ENCODE measurements at regions not wholly inside any gene's neighbourhood (a gene's known extent, or its start where the extent isn't known, plus 50 kb on each side); places are given as distances from the start of the nearest gene placed in this dataset.

DNA sequence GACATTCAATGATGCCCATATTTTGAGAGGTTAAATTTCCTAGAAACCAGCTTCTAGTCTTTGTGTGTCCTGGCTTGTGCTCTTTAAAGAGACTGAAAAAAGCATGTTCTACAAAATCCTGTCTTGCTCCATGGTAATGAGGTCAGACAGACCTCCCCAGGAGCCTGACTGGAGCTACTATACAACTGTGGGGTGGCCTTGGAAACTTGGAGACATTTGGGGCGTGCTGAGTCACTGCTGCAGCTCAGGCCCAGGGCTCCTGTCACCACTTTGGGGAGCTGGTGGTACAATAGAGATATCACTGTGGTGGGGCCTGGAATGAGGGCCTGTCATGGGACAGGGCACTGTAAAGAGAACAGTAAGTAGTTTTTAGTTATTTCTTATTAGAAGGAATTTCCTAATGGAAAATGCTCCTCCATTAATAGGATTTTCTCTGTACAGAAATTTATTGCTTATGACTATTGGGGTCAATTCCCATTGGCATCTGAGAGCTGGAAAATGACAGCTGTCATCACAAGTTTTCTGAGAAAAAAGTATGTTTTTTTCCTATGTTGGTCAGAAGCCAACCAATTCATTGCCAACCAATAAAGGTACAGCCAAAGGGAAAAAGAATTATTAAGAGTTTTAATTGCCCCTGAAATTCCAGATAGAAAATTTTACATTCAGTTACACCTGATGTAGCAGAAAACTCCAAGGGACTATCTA is 207.4 kb upstream of the JADE1 start:
- no peak for DNase-seq

DNA sequence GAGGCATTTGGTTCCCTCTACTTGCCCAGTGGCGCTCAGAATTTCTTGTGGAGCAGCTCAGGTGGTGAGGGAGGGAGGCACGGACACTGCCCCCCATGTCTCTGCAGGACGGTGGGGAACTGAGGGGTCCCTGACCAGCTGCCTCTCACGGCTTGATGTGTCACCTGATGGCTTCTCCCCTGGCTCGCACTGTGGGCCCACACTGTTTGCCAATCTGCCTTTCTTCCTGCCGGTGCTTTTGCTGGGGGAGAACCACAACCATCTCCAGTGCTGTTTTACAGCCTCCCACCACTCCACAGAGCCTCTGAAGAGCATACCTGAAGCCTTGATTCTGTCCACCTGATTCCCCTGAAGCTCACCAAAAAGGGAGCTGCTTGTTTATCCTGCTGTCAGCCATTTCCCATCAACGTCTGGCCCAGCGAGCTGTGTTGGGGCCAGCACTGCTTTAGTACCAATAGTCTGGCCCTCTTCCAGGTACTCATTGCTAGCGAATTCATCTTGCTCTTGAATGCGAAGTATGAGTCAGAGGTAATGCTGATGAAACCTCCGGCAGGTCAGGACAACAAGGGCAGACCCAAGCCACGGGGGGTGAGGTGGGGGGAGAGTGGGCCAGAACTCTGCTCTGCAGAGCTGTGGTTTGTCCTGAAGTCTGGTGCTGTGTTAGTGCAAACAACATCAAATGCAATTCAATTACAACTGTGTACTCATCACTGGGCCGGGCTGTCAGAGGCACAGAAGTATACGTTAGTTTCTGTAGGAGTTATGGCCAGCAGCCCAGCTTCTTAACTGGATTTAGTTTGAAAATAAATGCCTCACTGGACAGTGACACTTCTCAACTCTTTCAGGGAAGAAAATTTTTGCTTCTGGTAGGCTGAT is 208.3 kb upstream of the JADE1 start:
- DNase-seq: no peak

DNA sequence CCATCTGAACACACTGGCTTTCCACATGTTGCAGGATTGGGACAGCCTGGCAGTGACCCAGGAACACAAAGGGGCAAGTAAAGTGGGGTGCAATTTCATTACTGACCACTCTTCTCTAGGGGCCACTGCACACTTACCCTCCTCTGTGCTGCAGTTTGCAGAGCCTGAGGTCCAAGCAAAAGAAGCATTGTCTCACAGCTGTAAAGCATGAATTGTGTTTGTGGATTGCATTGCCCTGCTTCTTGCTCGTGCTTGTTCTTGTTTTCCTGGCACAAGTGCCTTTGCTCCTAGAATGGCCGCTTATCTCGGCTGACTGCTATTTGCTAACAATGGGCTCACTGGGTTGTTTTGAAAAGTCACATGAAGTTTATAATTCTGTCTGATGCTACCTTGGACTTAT is 209.1 kb upstream of the JADE1 start:
- DNase-seq: no peak

DNA sequence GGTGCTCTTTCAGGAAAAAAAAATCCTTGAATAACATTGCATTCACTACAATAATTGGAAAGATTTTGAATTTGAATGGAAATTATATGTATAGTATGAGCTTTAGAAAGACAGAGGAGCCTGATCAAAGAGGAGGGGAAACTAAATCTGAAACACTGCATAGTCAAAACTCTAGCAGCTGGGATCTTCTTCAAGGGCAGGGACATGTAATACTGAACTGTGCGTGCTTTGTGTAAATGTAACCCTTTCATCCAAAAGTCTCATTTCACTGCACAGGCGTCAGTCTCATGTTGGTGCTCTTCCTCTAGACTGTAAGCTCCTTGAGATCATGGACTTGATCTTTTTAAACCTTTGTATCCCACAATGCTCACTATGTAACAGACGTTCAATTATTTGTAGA is 212.0 kb upstream of the JADE1 start:
- DNase-seq: no peak

DNA sequence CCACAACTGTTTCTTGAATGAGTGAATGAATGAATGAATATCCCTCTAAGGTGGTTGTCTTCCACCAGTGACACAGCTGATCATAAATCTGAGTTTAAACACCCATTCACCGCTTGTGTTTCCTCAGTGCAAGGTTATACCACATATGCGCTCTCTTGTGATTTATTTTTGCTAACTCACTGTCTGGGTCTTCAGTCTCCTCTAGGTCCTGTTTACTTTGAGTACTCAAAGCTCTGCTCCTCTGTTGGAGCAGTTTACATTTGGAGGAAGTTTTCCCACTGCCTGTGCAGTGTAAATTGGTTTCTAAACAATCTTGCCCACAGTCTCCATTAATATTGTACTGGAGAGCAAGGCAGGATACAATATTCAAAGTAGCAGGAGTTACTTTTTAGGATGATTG is 212.6 kb upstream of the JADE1 start:
- DNase-seq: no peak

DNA sequence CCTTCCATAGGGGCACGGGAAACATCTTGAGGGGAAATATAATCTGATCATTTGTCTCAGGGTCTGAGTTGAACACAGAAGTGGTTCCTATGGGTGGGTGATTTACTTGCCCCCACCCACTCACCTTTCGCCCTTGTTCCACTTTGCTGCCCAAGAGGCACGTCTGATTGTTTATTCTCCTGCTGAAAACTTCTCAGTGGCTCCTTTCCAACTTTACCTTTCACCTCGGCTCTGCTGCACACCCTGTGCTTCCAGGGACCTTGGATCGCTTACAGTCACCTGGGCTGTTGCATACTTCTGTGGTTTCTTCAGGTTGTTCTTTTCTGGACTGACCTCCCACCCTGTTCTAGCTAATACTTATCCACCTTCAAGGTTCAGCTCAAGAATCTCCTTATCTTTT is 213.4 kb upstream of the JADE1 start:
- no peak for DNase-seq

DNA sequence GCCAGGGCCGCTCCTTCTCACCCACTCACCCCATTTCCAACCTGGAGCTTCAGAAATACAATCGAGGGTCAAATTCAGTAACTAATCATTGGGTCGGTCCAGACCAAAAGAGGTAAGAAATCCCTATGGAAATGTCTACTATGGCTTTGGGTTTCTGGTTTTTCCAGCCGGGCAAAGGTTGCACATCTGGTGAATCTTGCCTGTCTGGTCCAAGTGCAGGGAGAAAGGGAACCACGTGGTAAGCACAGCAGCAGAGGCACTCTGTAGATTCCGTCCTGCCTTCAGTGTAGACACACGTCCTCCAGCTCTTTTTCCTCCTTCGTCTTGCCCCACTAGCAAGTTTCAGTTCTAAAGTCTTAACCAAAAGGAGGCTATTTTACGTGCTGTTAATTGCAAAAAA is 218.0 kb upstream of the JADE1 start:
- DNase-seq: no peak

DNA sequence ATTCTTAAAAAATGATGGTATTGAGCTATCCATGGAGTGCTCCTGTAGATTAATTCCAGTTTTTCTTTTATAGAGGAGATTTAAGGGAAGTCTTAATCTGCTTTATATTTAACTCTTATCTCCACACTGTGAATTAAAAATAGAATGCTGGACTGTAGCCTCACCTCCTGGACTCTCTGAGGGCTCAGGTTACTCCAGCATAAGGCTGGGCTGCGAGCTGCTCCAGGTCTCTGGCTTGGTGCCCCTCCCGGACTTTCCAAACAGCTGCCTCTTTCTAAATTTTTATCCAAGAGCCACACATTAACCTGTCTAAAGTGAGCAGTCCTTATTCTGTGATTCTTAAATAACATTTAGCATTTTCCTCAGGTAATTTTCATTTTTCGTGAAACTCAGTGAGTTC is 218.7 kb upstream of the JADE1 start:
- DNase-seq: peak; percentile 48

DNA sequence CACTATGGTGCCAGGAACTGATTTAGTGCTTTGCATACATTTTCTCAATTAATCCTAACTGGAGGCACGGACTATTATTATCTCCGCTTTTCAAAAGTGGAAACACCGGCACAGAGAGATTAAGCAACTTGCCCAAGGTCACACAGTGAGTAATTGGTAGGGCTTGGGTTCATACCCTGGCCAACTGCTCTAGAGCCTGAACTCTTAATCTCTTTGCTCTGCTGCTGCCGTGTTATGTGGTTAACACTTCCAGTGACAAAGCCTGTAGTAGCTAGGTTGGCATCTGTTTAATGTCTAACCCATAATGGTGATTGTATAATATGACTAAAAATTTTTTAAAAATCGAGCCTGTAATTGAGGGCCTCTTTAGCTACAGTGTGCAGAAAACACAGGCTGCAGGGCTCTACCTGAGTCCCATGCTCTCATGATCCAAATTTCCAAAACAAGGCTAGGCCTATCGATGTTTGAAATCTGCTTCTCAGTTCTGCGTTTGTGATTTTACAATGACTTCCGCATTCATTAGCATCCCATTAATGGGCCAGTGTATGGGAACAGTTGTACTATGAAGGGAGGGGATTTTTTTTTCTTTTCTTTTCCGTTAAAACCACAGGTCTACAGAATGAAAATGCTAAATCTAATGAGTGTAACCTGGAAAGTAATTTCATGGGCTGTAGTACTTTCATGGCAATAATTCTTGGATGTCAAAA is 219.3 kb upstream of the JADE1 start:
- no peak for DNase-seq

DNA sequence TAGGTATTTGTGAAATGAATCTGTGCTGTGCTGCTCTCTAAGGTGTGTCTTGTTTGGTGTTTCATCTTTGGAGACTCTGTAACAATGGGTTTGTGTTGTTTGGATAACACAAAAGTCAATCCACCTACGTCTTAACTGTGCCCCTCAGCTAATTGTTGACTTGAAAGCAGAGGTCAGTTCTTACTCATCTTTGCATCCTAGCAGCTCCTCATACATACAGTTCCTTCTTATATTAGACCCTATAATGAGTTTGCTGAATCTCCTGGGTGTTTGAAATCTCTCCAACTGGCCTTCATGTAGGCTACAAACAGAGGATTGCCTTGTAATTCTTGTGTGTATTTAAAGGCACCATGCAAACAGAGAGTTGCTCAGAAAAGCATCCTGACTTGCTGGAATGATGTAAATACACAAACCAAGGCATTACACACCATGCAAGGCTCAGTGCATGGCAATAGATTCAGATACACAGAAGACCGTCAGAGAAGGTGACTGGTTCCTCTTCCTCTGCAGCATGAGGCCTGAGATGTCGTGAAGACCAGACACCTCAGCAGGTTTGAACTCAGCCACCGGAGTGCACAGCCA is 220.0 kb upstream of the JADE1 start:
- no peak for DNase-seq

DNA sequence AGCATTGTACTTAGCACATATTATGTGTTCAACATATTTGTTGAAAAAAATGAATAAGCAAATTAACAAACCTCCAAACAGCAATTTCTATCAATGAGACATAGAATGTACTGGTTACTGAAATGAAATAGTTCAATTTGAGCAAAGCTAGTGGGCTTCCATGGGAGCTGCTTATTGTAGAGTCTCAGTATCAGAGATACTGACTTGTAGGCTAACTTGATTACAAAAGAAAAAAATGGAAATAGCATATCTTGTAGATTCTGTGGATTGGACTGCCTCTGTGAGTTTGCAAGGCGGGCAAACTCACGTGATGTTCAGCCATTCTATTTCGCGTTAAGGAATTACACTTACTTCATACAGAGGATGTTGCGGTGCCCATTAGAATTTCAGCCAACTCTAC is 222.1 kb upstream of the JADE1 start:
- DNase-seq: no peak

DNA sequence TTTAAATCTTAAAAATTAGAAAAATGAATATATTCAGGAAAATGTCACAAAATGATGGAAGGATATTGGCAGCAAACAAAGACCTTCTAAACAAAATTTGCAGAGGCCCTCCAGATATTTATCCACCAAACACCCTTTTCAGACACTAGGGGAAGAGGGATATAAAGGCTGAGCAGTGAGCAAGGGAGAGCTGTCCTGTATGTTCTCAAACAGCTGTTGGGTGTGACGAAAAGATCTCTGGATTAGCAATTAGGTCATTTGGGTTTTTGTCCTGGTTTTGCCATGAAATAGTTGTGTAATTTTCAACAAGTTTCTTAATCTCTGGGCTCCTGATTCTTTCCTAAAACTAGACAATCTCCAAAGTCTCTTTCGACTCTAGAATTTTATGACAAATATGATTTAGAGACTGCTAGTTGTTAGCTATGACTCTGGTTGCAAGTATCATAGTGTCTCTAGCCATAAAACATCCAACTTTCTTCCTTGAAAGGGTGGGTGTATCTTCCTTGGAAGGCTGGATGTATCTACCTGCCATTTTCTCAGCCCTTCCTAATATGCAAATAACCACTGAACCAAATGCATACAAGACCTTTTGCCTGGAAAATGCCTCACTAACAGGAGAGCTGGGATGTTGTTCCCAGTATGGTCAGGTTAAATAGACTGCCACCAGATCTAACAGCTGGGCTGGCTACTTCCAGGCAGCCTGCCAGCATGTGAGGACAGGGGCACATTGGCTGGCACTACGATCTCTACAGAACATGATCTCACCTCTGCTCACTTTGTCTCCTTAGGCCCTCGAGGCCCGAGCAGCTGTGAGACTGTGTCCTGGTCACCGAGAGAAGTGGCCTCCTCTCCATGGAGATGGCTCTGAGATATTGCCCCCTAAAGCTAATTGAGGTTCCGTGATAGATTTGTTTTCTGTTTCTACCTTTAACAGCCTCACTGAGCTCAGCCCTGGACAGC is 225.5 kb upstream of the JADE1 start:
- no peak for DNase-seq

DNA sequence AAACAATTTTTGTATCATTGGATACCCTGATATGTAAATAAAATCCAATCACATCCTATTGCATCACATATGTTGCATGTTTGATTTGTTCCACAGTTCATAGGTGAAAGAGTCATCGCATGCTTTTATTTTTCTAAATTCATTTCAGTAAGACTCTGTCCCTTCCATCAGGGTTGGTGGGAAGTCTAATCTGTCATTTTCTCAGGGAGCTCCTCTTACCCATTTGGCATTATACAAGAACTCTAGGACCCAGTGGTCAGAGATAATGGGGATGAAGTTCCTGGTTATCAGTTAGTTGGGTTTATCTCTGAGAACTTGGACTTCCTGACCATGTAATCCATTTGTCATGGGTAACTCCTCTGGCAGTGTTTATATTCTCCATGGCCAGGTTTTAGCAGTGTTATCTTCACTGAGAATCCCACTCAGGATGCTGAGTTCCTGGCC is 227.1 kb upstream of the JADE1 start:
- DNase-seq: no peak

DNA sequence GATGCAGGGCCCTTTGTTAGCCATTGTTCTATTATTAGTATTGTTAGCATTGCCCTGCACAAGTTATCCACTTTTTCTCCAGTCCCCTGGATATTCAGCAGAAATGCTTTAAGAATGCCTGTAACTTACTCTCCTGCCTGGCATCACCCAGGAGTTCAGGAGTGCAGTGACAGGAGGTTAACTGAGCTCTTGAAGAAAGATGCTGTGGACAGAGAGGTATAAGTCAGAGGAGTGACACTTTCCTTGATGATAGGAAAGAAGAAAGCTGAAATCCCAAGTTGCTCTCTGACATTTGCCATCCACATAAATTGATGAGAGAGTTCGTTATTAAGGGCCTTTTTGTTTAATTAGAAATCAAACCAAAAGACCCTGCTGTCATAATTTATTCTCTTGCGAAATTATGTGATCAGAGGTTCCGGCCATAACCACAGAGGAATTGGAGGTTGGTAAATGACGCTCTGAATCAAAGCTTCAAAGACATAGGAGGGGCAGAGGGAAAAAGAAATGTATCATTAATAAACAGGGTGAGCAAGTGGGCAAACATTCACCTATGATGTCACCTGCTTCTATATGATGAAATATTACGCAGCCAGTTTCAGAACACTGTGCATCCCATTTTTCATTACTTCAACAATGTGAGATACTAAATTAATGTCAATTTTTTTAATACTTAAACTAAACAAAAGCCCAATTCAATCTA is 230.2 kb upstream of the JADE1 start:
- DNase-seq: no peak

DNA sequence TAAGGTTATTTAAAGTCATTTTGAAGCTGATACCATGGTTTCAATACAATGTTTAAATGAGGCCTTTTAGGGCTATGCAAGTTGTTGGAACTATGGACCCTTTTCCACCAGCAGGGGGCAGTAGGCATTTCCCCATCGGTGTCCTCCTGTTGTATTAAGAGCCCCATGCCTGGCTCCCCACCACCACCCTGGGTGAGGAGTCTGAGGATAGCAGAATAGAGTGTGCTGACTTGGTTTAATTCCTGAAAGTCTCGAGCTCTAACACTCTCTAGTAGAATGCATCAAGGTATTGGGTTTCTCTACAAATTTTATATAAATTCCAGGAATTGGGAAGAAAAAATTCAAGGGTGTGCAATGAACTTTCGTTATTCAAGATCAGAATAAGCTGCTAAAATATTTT is 234.8 kb upstream of the JADE1 start:
- no peak for DNase-seq

DNA sequence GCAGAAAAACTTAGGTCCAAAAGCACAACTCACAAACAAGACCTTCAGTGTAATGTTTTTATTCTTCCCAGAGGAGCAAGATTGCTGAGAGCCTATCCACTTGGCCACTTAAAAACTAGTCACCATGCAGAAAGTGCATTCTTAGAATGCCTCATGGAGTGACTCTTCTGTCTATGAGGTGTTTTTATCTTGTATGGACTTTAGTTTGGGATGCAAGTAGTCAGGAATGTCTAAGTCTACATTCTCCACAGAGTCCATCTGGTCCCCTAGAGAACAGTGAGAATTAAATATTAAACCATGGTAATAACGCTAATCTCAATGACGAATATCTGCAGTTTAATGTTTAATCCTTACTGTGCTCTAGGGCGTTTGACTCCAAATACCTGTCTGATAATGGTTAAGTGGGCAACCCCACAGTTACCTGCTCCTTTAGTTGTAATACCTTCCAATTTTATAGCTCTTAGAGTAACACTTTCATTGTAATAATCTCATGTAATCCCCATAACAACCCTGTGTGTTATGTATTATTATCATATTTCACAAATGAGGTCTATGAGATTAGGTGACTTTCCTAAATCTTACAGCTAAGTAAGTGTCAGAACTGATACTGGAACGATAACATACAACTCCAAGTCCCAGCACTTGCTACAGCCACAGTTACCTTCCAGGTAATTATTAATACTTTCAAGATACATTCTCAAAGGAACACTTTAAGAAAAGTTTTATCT is 235.6 kb upstream of the JADE1 start:
- DNase-seq: no peak

DNA sequence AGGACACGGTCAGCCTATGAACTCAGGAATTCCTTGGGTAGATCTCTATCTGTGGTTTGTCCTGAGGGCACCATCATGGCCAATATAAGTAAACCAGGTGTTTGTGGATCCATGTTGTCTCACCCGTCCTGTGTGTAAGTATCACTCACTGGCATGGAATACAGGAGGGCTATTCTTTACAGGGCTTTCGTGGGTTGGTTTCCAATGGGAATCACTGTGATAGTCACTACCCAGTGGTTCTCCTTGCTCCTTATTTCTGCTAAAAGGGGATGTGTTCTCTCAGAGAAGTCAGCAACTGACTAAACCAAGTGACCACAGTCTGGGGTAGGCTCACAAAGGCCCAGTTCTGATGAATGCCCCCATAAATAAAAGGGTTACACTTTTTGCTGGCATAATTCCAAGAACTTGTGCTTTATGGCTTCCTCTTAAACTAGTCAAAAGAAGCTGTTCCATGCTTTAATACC is 236.7 kb upstream of the JADE1 start:
- DNase-seq: no peak

DNA sequence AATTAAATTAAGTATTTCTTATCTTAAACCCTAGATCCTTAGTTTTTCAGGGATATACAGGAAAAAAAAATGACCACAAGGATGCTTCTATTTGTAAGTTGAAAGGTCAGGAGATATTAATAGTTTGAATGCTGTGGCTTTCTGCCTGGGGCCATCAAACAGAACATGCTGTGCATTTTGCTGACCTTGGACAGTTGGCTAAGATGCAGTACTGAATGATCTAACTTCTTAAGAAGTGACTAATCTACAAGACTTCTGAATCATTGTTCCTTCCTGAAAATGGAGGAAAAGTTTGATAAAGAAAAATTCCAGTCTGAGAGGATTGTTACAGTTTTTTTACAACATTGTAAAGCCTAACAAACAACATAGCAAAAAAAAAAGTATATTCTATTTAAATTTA is 237.8 kb upstream of the JADE1 start:
- DNase-seq: no peak

DNA sequence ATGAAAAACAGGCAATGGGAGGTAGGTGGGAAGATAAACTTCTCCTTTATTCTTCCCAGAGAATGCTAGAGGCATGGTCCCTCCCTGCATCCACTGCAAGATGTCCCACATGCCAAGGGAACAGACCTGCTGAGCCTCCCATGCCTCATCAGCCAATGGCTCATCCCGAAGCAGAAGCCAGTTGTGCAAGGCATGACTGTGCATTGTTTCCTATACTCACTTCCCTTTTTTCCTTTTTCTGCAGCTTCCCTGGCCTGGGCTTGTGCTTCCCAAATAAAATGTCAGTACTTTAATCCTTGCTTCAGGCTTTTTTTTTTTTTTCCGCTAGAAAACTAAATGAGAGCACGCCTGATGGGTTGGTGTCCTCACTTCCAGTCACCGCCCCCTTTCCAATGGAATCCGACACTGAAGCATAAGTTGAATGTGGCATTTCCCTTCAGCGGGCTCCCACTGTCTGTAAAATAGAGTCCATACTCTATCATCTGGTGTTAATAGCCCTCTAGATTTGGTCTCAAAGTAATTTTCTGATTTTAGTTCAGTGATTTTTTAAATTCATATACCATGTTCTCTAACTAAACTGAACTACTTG is 239.0 kb upstream of the JADE1 start:
- DNase-seq: no peak
